CD4-positive, CD25-positive, alpha-beta regulatory T cell (primary cell): ENCODE measurements at regions not wholly inside any gene's neighbourhood (a gene's known extent, or its start where the extent isn't known, plus 50 kb on each side); places are given as distances from the start of the nearest gene placed in this dataset.

ENCODE experiments used
- ATAC-seq, 2 donors: fragments of 150-1000 bp; cut with Tn5 transposase; one replicate each; pipeline ENCODE4 v1.10.0; 2021; ENCODE audit warnings: low read depth in 2 of 2, moderate number of reproducible peaks in 2 of 2, moderate library complexity in 1 of 2
- DNase-seq, 3 donors: peaks; one replicate each; pipeline versions ENCODE4 v3.0.0 to v3.0.0-alpha.2; 2012 to 2022; ENCODE audit warnings: mixed read lengths in 1 of 3
- H3K27ac ChIP-seq: one replicate; pipeline ENCODE4 v1.7.0; 2013; ENCODE audit warnings: mild to moderate bottlenecking, low read length; ENCODE audit not compliant: insufficient read depth, poor library complexity, severe bottlenecking
- H3K27me3 ChIP-seq: one replicate; pipeline ENCODE4 v1.7.0; 2013; ENCODE audit warnings: low read length; ENCODE audit not compliant: control insufficient read depth, insufficient read depth
- H3K36me3 ChIP-seq: one replicate; pipeline ENCODE4 v1.7.0; 2013; ENCODE audit warnings: mild to moderate bottlenecking, low read length, moderate library complexity; ENCODE audit not compliant: control insufficient read depth, insufficient read depth
- H3K4me1 ChIP-seq: 2 replicates; pipeline ENCODE4 v1.7.0; 2013; ENCODE audit warnings: mild to moderate bottlenecking, low read length; ENCODE audit not compliant: insufficient read depth, control insufficient read depth, poor library complexity, severe bottlenecking
- H3K4me3 ChIP-seq: one replicate; pipeline ENCODE4 v1.7.0; 2013; ENCODE audit warnings: low read depth, mild to moderate bottlenecking, low read length, moderate library complexity
- H3K9me3 ChIP-seq, 2 experiments: 1 replicate in 1 of 2; 2 replicates in 1 of 2; pipeline ENCODE4 v1.7.0; 2013; ENCODE audit warnings: low read length in 2 of 2, mild to moderate bottlenecking in 1 of 2, moderate library complexity in 1 of 2; ENCODE audit not compliant: control insufficient read depth in 2 of 2
- H3K27ac Mint-ChIP-seq, 3 donors: one replicate each; pipeline ENCODE4 v1.8.0; 2020 to 2022; ENCODE audit warnings: mild to moderate bottlenecking in 3 of 3, mixed read lengths in 3 of 3, moderate library complexity in 2 of 3
- H3K27me3 Mint-ChIP-seq: one replicate; pipeline ENCODE4 v1.8.0; 2022; ENCODE audit warnings: mild to moderate bottlenecking, mixed read lengths
- H3K36me3 Mint-ChIP-seq: one replicate; pipeline ENCODE4 v1.8.0; 2020; ENCODE audit warnings: mixed read lengths
- H3K4me1 Mint-ChIP-seq, 4 donors: one replicate each; pipeline ENCODE4 v1.8.0; 2020 to 2022; ENCODE audit warnings: mixed read lengths in 4 of 4, mild to moderate bottlenecking in 1 of 4
- H3K4me3 Mint-ChIP-seq, 4 donors: one replicate each; pipeline ENCODE4 v1.8.0; 2020 to 2022; ENCODE audit warnings: mild to moderate bottlenecking in 4 of 4, mixed read lengths in 4 of 4, moderate library complexity in 3 of 4
- H3K9me3 Mint-ChIP-seq, 7 donors: one replicate each; pipeline ENCODE4 v1.8.0; 2020 to 2022; ENCODE audit warnings: mixed read lengths in 7 of 7, mild to moderate bottlenecking in 3 of 7, moderate library complexity in 2 of 7

GRCh38 chr15:93705753-93706455, 525.5 kb upstream of the MCTP2 start:
- no peaks in the 10 kb centered on the region for H3K27me3 Mint-ChIP-seq
- Histone ChIP-seq H3K9me3 (no peaks in the 10 kb centered on the region), H3K27ac (no peak overlapping the region), H3K27me3 (no peaks in the 10 kb centered on the region), H3K4me1 (no peaks in the 10 kb centered on the region), H3K4me3 (no peak overlapping the region), H3K36me3 (no peaks in the 10 kb centered on the region)
- DNase-seq (no peak), ATAC-seq (no peak)
- no peak overlapping the region for H3K27ac Mint-ChIP-seq
- no peak overlapping the region for H3K4me3 Mint-ChIP-seq
- H3K9me3 Mint-ChIP-seq = peaks cover 0 to 4% (median 0%) of the 10 kb centered on the region in 7 donors
- H3K4me1 Mint-ChIP-seq = no peaks in the 10 kb centered on the region
- no peaks in the 10 kb centered on the region for H3K36me3 Mint-ChIP-seq

GRCh38 chr15:93703092-93703739, 528.1 kb upstream of the MCTP2 start:
- DNase-seq = no peak
- Mint-ChIP-seq H3K4me1 (no peaks in the 10 kb centered on the region), H3K27me3 (no peaks in the 10 kb centered on the region), H3K27ac (no peak overlapping the region), H3K9me3 (peaks cover 0 to 5% (median 4%) of the 10 kb centered on the region in 7 donors), H3K4me3 (no peak overlapping the region), H3K36me3 (no peaks in the 10 kb centered on the region)
- H3K4me1 ChIP-seq = no peaks in the 10 kb centered on the region
- H3K9me3 ChIP-seq = no peaks in the 10 kb centered on the region
- H3K27me3 ChIP-seq = no peaks in the 10 kb centered on the region
- ATAC-seq = no peak
- no peaks in the 10 kb centered on the region for H3K36me3 ChIP-seq
- H3K27ac ChIP-seq = no peak overlapping the region
- H3K4me3 ChIP-seq = no peak overlapping the region

- Histone ChIP-seq H3K27me3 (no peaks in the 10 kb centered on the region), H3K4me1 (no peaks in the 10 kb centered on the region), H3K9me3 (no peaks in the 10 kb centered on the region), H3K4me3 (no peak overlapping the region), H3K36me3 (no peaks in the 10 kb centered on the region), H3K27ac (no peak overlapping the region)
- ATAC-seq = no peak
- H3K27me3 Mint-ChIP-seq = no peaks in the 10 kb centered on the region
- H3K9me3 Mint-ChIP-seq = peaks cover 2 to 17% (median 9%) of the 10 kb centered on the region in 7 donors
- H3K4me1 Mint-ChIP-seq = no peaks in the 10 kb centered on the region
- H3K4me3 Mint-ChIP-seq = no peak overlapping the region
- H3K27ac Mint-ChIP-seq = no peak overlapping the region
- DNase-seq = no peak
- no peaks in the 10 kb centered on the region for H3K36me3 Mint-ChIP-seq
These were observed 531.3 kb upstream of the MCTP2 start for GRCh38 chr15:93700051-93700450.

GRCh38 chr15:93694033-93694432, 537.3 kb upstream of the MCTP2 start:
- Mint-ChIP-seq H3K27ac (no peak overlapping the region), H3K36me3 (no peaks in the 10 kb centered on the region), H3K4me3 (no peak overlapping the region), H3K27me3 (no peaks in the 10 kb centered on the region), H3K9me3 (peaks cover 0 to 17% (median 9%) of the 10 kb centered on the region in 7 donors), H3K4me1 (no peaks in the 10 kb centered on the region)
- H3K27me3 ChIP-seq = no peaks in the 10 kb centered on the region
- H3K27ac ChIP-seq = no peak overlapping the region
- no peaks in the 10 kb centered on the region for H3K9me3 ChIP-seq
- no peak overlapping the region for H3K4me3 ChIP-seq
- no peak for ATAC-seq
- no peaks in the 10 kb centered on the region for H3K36me3 ChIP-seq
- no peak for DNase-seq
- H3K4me1 ChIP-seq = no peaks in the 10 kb centered on the region

GRCh38 chr15:93683651-93684050, 547.7 kb upstream of the MCTP2 start:
- ATAC-seq (no peak), DNase-seq (no peak)
- Histone ChIP-seq H3K36me3 (no peaks in the 10 kb centered on the region), H3K9me3 (peaks cover 11 to 17% of the 10 kb centered on the region in 2 experiments), H3K27me3 (no peaks in the 10 kb centered on the region), H3K4me3 (no peak overlapping the region), H3K27ac (no peak overlapping the region), H3K4me1 (no peaks in the 10 kb centered on the region)
- peaks cover 3 to 28% (median 10%) of the 10 kb centered on the region in 7 donors for H3K9me3 Mint-ChIP-seq
- no peaks in the 10 kb centered on the region for H3K36me3 Mint-ChIP-seq
- H3K27me3 Mint-ChIP-seq = peaks cover 4% of the 10 kb centered on the region
- no peak overlapping the region for H3K27ac Mint-ChIP-seq
- H3K4me3 Mint-ChIP-seq = no peak overlapping the region
- H3K4me1 Mint-ChIP-seq = no peaks in the 10 kb centered on the region

GRCh38 chr15:93671387-93671943, 559.9 kb upstream of the MCTP2 start:
- Mint-ChIP-seq H3K4me1 (no peaks in the 10 kb centered on the region), H3K27ac (no peak overlapping the region)

GRCh38 chr15:93670931-93671330, 560.4 kb upstream of the MCTP2 start:
- Mint-ChIP-seq H3K4me3 (no peak overlapping the region), H3K4me1 (no peaks in the 10 kb centered on the region), H3K27me3 (peaks cover 4% of the 10 kb centered on the region), H3K36me3 (no peaks in the 10 kb centered on the region), H3K27ac (no peak overlapping the region), H3K9me3 (peaks cover 0 to 3% (median 2%) of the 10 kb centered on the region in 7 donors)
- H3K4me1 ChIP-seq = no peaks in the 10 kb centered on the region
- H3K4me3 ChIP-seq = no peak overlapping the region
- H3K36me3 ChIP-seq = no peaks in the 10 kb centered on the region
- no peak overlapping the region for H3K27ac ChIP-seq
- H3K27me3 ChIP-seq = no peaks in the 10 kb centered on the region
- H3K9me3 ChIP-seq = no peaks in the 10 kb centered on the region
- DNase-seq = no peak
- ATAC-seq = no peak

More at GRCh38 chr15:93671387-93671943, 559.9 kb upstream of the MCTP2 start:
- no peaks in the 10 kb centered on the region for H3K4me1 ChIP-seq
- no peak overlapping the region for H3K4me3 ChIP-seq
- Mint-ChIP-seq H3K4me3 (no peak overlapping the region), H3K9me3 (peaks cover 0 to 3% (median 2%) of the 10 kb centered on the region in 7 donors), H3K36me3 (no peaks in the 10 kb centered on the region), H3K27me3 (peaks cover 4% of the 10 kb centered on the region)
- no peak for DNase-seq
- no peak for ATAC-seq
- H3K27ac ChIP-seq = no peak overlapping the region
- H3K27me3 ChIP-seq = no peaks in the 10 kb centered on the region
- no peaks in the 10 kb centered on the region for H3K9me3 ChIP-seq
- H3K36me3 ChIP-seq = no peaks in the 10 kb centered on the region
